HG02938 (cell line): ENCODE measurements at regions not wholly inside any gene's neighbourhood (a gene's known extent, or its start where the extent isn't known, plus 50 kb on each side); places are given as distances from the start of the nearest gene placed in this dataset.

Source experiments
- ATAC-seq: cut with Tn5 transposase; IDR thresholded peaks from one replicate; pipeline ENCODE4 v1.9.1; 2021; ENCODE audit warnings: mild to moderate bottlenecking, moderate library complexity; ENCODE audit not compliant: unreplicated experiment

GRCh38 chr20:21808863-21809664 lies 103.6 kb downstream of the PAX1 start:
- no peak for ATAC-seq

GRCh38 chr20:21808139-21808538 lies 102.7 kb downstream of the PAX1 start:
- ATAC-seq = no peak

DNA sequence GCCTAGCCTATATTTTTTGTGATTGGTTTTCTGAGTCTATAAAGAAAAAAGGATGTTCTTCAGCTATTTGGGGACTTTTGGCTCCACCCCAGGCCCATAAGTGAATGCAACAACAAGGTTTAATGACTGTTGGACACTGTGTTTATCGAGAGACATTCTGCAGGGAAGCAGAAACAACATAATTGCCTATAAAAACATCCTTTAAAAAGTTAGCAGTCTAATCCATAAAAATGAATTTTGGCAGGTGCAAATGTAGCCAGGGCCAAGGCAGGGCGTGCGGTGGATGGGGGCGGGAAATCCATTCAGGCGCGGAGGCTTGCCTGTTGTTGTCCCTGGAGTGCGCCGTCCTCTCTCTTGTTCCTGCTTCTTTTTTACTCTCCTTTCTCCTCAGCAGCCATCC lies 99.3 kb downstream of the PAX1 start:
- no peak for ATAC-seq

- ATAC-seq = no peak
Observed at GRCh38 chr20:21801193-21801592, 95.7 kb downstream of the PAX1 start.

- ATAC-seq = no peak
Observed at GRCh38 chr20:21798384-21798783, 92.9 kb downstream of the PAX1 start.

GRCh38 chr20:21796059-21796458 lies 90.6 kb downstream of the PAX1 start:
- ATAC-seq = no peak

DNA sequence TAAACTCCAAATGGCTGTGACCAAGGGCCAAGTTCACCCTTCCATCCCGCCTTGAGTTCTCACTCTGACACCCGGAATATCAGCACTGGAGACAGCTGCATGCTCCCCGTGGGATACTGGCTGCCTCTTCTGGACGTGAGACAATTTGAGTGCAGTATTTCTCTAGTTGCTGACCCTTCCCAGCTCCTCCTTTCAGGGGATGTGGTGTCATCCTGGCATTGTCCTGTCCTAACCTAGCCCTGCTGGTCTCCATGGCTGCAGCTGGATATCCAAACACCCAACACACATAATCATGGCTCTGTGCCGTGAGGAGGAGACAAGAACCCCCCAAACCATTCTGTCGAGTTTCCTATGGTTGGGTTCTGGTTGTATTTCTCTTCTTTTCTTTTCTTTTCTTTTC lies 82.6 kb downstream of the PAX1 start:
- no peak for ATAC-seq

- ATAC-seq = no peak
Observed at GRCh38 chr20:21781446-21782075, 76.1 kb downstream of the PAX1 start.

DNA sequence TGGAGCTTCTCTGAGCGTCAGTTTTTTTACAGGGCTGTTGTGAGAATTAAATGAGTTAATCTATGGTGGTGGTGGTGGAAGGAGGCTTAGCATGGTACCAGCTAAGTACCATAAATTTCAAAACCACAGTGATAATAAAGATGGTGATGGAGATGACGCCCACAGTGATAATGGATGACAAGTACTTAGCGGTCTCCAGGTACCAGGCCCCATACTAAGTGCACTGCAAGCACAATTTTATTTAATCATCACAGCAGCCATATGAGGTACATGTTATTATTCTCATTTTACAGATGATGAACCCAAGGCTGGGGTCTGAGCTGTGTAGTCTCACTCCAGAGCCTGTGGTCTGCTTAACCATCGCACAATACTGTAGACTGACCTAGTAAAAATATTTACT lies 75.1 kb downstream of the PAX1 start:
- no peak for ATAC-seq
